ENCODE measurements at regions not wholly inside any gene's neighbourhood (a gene's known extent, or its start where the extent isn't known, plus 50 kb on each side); places are given as distances from the start of the nearest gene placed in this dataset.

GRCh38 chr6:94049001-94049400 is 629.6 kb upstream of the EPHA7 start:
- no peak for TF ChIP-seq POLR2A (IDR thresholded peaks at IDR 0.05; ENCODE audit: low read depth, low read length)
- FAIRE-seq (no peak), DNase-seq (ENCODE audit: insufficient read length, low spot score) (no peak)

DNA sequence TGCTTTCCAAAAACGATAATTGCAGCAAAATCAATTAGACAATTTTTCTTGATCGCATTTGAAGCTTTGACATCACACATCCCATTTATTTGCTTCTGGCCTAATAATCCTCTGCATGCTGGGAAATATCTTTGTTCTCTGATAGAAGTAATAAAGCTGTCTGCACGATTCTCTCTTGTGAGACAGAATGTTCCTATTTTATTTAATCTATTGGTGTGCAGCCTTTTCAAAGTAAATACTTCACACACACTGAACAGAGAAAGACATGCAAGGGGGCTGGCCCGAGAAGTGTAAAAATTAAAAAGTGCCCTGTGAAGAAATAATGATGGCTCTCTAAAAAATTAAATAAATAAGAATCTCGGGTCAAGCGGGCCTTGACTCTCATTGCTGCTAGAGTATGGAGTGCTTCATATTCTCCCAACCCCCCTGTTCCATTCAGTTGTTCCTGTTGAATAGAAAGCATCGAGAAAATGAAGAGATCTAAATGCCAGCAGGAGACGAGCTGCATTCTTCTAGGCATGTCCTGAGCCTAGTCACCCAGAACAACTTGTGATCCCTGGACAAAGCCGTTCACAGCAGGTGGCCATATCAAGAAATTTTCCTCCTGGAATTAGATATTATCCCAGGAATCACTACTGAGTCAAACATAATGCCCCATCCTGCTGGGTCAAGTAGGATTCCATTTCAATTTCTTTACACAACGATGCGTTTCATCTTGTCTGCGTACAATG is 625.9 kb upstream of the EPHA7 start:
- FAIRE-seq (no peak), DNase-seq (ENCODE audit: insufficient read length, low spot score) (no peak)
- TF ChIP-seq POLR2A (IDR thresholded peaks at IDR 0.05; ENCODE audit: low read depth, low read length) = no peak

GRCh38 chr6:94041945-94042709 is 622.8 kb upstream of the EPHA7 start:
- no peak for FAIRE-seq
- no peak for DNase-seq (ENCODE audit: insufficient read length, low spot score)
- TF ChIP-seq POLR2A (IDR thresholded peaks at IDR 0.05; ENCODE audit: low read depth, low read length) = no peak

- FAIRE-seq (no peak), DNase-seq (ENCODE audit: insufficient read length, low spot score) (no peak)
Measured at GRCh38 chr6:94036024-94036423, 616.7 kb upstream of the EPHA7 start.

DNA sequence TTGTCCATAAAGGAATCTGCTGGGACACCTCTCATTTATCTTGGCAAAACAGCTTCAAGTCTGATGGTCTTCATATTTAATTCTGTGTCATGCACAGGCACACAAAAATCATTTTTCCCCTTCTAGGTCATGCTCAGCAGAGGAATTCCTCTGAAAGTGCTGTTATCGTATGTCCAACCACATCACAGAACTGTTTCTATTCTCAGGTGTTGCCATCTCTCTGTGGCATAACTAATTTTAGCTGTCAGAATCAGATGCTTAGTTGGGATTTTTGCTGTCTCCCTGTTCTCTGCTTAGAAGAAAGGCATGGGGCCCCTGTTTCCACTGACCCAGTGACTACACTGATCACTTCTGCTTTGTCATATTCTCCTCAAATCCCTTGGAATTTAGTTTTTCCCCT is 608.0 kb upstream of the EPHA7 start:
- TF ChIP-seq POLR2A (IDR thresholded peaks at IDR 0.05; ENCODE audit: low read depth, low read length) = no peak
- FAIRE-seq (no peak), DNase-seq (ENCODE audit: insufficient read length, low spot score) (no peak)

More at GRCh38 chr6:94036024-94036423, 616.7 kb upstream of the EPHA7 start:
- no peak for TF ChIP-seq POLR2A (IDR thresholded peaks at IDR 0.05; ENCODE audit: low read depth, low read length)

GRCh38 chr6:94026575-94026974 is 607.2 kb upstream of the EPHA7 start:
- FAIRE-seq (no peak), DNase-seq (ENCODE audit: insufficient read length, low spot score) (no peak)
- TF ChIP-seq POLR2A (IDR thresholded peaks at IDR 0.05; ENCODE audit: low read depth, low read length) = no peak

GRCh38 chr6:94005835-94006234 is 586.5 kb upstream of the EPHA7 start:
- FAIRE-seq (no peak), DNase-seq (ENCODE audit: insufficient read length, low spot score) (no peak)
- no peak for TF ChIP-seq POLR2A (IDR thresholded peaks at IDR 0.05; ENCODE audit: low read depth, low read length)

- DNase-seq (ENCODE audit: insufficient read length, low spot score) (no peak), FAIRE-seq (no peak)
- no peak for TF ChIP-seq POLR2A (IDR thresholded peaks at IDR 0.05; ENCODE audit: low read depth, low read length)
Measured at GRCh38 chr6:93992976-93993375, 573.6 kb upstream of the EPHA7 start.

GRCh38 chr6:93989630-93990029 is 570.3 kb upstream of the EPHA7 start:
- no peak for TF ChIP-seq POLR2A (IDR thresholded peaks at IDR 0.05; ENCODE audit: low read depth, low read length)
- no peak for FAIRE-seq
- DNase-seq (ENCODE audit: insufficient read length, low spot score) = no peak

- no peak for FAIRE-seq
- TF ChIP-seq POLR2A (IDR thresholded peaks at IDR 0.05; ENCODE audit: low read depth, low read length) = no peak
- no peak for DNase-seq (ENCODE audit: insufficient read length, low spot score)
Measured at GRCh38 chr6:93985953-93986352, 566.6 kb upstream of the EPHA7 start.

DNA sequence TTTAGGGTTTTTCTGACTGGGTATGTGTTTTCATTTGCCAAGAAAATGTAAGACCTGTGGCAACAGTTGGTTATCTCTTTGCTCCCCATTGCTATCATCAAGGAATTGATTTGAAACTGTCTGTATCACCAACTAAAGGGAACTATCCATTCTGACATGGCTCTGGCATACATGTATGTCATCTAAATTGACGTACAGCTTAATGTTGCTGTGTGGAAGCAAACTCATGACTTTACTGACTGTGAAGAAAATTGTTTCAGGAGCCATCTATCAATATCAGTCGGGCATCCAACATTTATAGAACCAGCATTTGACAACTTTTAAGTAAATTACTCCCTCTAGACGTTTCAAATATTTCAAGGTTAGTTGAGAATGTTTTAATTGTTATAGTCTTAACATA is 555.8 kb upstream of the EPHA7 start:
- DNase-seq (ENCODE audit: insufficient read length, low spot score) (no peak), FAIRE-seq (no peak)
- TF ChIP-seq POLR2A (IDR thresholded peaks at IDR 0.05; ENCODE audit: low read depth, low read length) = no peak

- TF ChIP-seq POLR2A (IDR thresholded peaks at IDR 0.05; ENCODE audit: low read depth, low read length) = no peak
- DNase-seq (ENCODE audit: insufficient read length, low spot score) (no peak), FAIRE-seq (no peak)
Measured at GRCh38 chr6:93974332-93974731, 555.0 kb upstream of the EPHA7 start.

GRCh38 chr6:93972791-93973190 is 553.4 kb upstream of the EPHA7 start:
- no peak for TF ChIP-seq POLR2A (IDR thresholded peaks at IDR 0.05; ENCODE audit: low read depth, low read length)
- DNase-seq (ENCODE audit: insufficient read length, low spot score) (no peak), FAIRE-seq (no peak)

GRCh38 chr6:93970684-93971083 is 551.3 kb upstream of the EPHA7 start:
- DNase-seq (ENCODE audit: insufficient read length, low spot score) (no peak), FAIRE-seq (no peak)
- no peak for TF ChIP-seq POLR2A (IDR thresholded peaks at IDR 0.05; ENCODE audit: low read depth, low read length)

DNA sequence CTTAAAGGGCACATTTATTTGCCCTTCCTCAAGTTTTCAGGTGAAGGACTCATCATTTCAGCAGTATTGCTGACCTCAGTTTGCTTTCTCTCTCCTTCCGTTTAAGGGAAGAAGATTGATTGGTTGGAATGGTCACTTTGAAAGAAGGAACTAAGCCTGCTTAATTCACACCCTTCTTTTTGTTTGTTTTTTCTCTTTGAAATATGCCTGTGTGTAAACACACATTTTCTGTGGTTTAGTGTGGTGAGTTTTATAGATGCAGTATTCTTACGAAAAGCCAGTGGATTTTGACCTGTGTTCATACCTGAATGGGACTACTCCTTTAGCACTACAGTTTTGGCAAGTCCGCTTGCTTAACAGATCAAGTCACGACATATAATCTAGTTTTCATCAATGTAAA is 548.8 kb upstream of the EPHA7 start:
- no peak for FAIRE-seq
- DNase-seq (ENCODE audit: insufficient read length, low spot score) = no peak
- TF ChIP-seq POLR2A (IDR thresholded peaks at IDR 0.05; ENCODE audit: low read depth, low read length) = no peak

Data from H54 (cell line).